K562 (cell line): ENCODE measurements at regions not wholly inside any gene's neighbourhood (a gene's known extent, or its start where the extent isn't known, plus 50 kb on each side); places are given as distances from the start of the nearest gene placed in this dataset.

Source experiments
- ATAC-seq: fragments of 200-7000 bp; cut with Tn5 transposase; 3 replicates; pipeline ENCODE4 v1.9.1; 2020; ENCODE audit warnings: moderate library complexity
- BruUV-seq: library from RNA; stranded (reverse); fragments of 400-500 nt; replicated peaks from 2 replicates; lab custom pipeline; 2021; lab: Mats Ljungman, UMichigan
- CTCF ChIA-PET: fragments of 300-600 bp; formaldehyde crosslinking; extraction: SDS; loops from one replicate; lab custom pipeline; 2021; ENCODE audit warnings: low intra/inter-chr PET ratio; lab: Yijun Ruan, JAX
- POLR2A ChIA-PET: fragments of 300-600, 350-650 bp; sonication (Branson Sonifier 250); formaldehyde crosslinking; extraction: SDS; loops from one replicate; lab custom pipeline; 2021; ENCODE audit warnings: antibody characterized with exemption, inconsistent platforms; lab: Yijun Ruan, JAX
- DNase-seq, 4 experiments: peaks; one replicate each; pipeline versions ENCODE4 v3.0.0 to v3.0.0-alpha.2; 2011 to 2018; ENCODE audit warnings: low spot score in 3 of 4, mixed read lengths in 3 of 4; ENCODE audit errors: extremely low read depth in 1 of 4
- FAIRE-seq: peaks from 2 replicates; lab custom pipeline; 2011; peaks lifted over from hg19 to GRCh38; lab: Jason Lieb, UNC
- H2AFZ ChIP-seq: 2 replicates; pipeline ENCODE4 v1.6.0; 2011; ENCODE audit warnings: low read depth, low read length, control low read depth, inconsistent platforms
- H3K27ac ChIP-seq: fragments of 200-600 bp; 3 replicates; pipeline ENCODE4 v1.8.0; 2011; ENCODE audit warnings: low read depth, mild to moderate bottlenecking, control low read depth, inconsistent platforms, low read length, moderate library complexity, mixed read lengths; ENCODE audit errors: extremely low read depth
- H3K27me3 ChIP-seq, 2 experiments: fragments of 300-600 bp in 1 of 2; 2 replicates in 1 of 2; 3 replicates in 1 of 2; pipeline versions ENCODE4 v1.6.0 to v1.8.0; 2011; ENCODE audit warnings: inconsistent platforms in 2 of 2, low read length in 2 of 2, mild to moderate bottlenecking in 1 of 2, mixed read lengths in 1 of 2, moderate library complexity in 1 of 2; ENCODE audit not compliant: control insufficient read depth in 2 of 2, insufficient read depth in 2 of 2
- H3K36me3 ChIP-seq: fragments of 300-600 bp; 3 replicates; pipeline ENCODE4 v1.8.0; 2011; ENCODE audit warnings: mild to moderate bottlenecking, low read length, inconsistent platforms; ENCODE audit not compliant: control insufficient read depth, insufficient read depth
- H3K4me1 ChIP-seq, 2 experiments: fragments of 200-600 bp in 1 of 2; replicated peaks in 1 of 2; 2 replicates in 1 of 2; 3 replicates in 1 of 2; pipeline versions ENCODE4 v1.5.1 to v1.8.0; 2011; ENCODE audit warnings: inconsistent platforms in 2 of 2, low read length in 2 of 2, mild to moderate bottlenecking in 1 of 2, mixed read lengths in 1 of 2, moderate library complexity in 1 of 2; ENCODE audit not compliant: control insufficient read depth in 2 of 2, insufficient read depth in 2 of 2
- H3K4me2 ChIP-seq: 2 replicates; pipeline ENCODE4 v1.6.1; 2011; ENCODE audit warnings: low read length, control low read depth, inconsistent platforms, mixed read lengths; ENCODE audit not compliant: insufficient read depth
- H3K4me3 ChIP-seq: fragments of 200-600 bp; sonication (generic), shearing (Covaris generic); 2 replicates; pipeline ENCODE4 v1.5.1; 2016; ENCODE audit warnings: control low read depth, inconsistent platforms
- H3K79me2 ChIP-seq: fragments of 200-600 bp; 3 replicates; pipeline ENCODE4 v1.8.0; 2011; ENCODE audit warnings: low read length, inconsistent platforms; ENCODE audit not compliant: control insufficient read depth, insufficient read depth
- H3K9ac ChIP-seq, 2 experiments: 2 replicates each; pipeline versions ENCODE4 v1.6.0 to v1.6.1; 2011; ENCODE audit warnings: low read depth in 2 of 2, low read length in 2 of 2, control low read depth in 1 of 2, inconsistent platforms in 1 of 2, mild to moderate bottlenecking in 1 of 2, mixed read lengths in 1 of 2; ENCODE audit not compliant: insufficient read depth in 1 of 2
- H3K9me1 ChIP-seq: one replicate; pipeline ENCODE4 v1.6.0; 2011; ENCODE audit warnings: inconsistent platforms, mild to moderate bottlenecking, low read length, moderate library complexity; ENCODE audit not compliant: control insufficient read depth, insufficient read depth
- H3K9me3 ChIP-seq: replicated peaks from 2 replicates; pipeline ENCODE4 v1.5.1; 2011; ENCODE audit warnings: low read depth, low read length, inconsistent platforms; ENCODE audit not compliant: control insufficient read depth, insufficient read depth
- H4K20me1 ChIP-seq: replicated peaks from 2 replicates; pipeline ENCODE4 v1.6.1; 2011; ENCODE audit warnings: low read length, inconsistent platforms, mixed read lengths; ENCODE audit not compliant: control insufficient read depth, insufficient read depth
- HDAC1 ChIP-seq, 2 experiments: fragments of 450-650 bp; IDR thresholded peaks; 2 replicates each; pipeline ENCODE4 v1.6.1; 2016 to 2017; ENCODE audit warnings: inconsistent platforms in 1 of 2, mild to moderate bottlenecking in 1 of 2, moderate library complexity in 1 of 2
- L3MBTL2 ChIP-seq: fragments of 450-650 bp; IDR thresholded peaks from 2 replicates; pipeline ENCODE4 v1.6.1; 2016; ENCODE audit warnings: mild to moderate bottlenecking, moderate library complexity
- ZNF609 ChIP-seq: sonication (generic); formaldehyde crosslinking; IDR thresholded peaks from 2 replicates; pipeline ENCODE4 v1.8.1; 2023; ENCODE audit warnings: missing genetic modification reagents, mild to moderate bottlenecking, borderline replicate concordance
- WGBS: fragments of 100-300 bp; shearing (Covaris generic); methylation state at CpG from one replicate; pipeline ENCODE4 v1.1.6; 2016; ENCODE audit warnings: low coverage, mixed read lengths; ENCODE audit not compliant: insufficient coverage; ENCODE audit errors: missing lambda C conversion rate; 5-methylcytosine and 5-hydroxymethylcytosine counted together
- in situ Hi-C: fragments of 300-500 bp; cut with MboI; formaldehyde crosslinking; loops from 4 replicates; pipeline ENCODE4 v1.15.0; 2018; ENCODE audit warnings: inconsistent platforms, mixed read lengths
- intact Hi-C: fragments of 100-400 bp; cut with micrococcal nuclease; formaldehyde crosslinking; loops from 2 replicates; pipeline ENCODE4 v1.14.2; 2022

DNA sequence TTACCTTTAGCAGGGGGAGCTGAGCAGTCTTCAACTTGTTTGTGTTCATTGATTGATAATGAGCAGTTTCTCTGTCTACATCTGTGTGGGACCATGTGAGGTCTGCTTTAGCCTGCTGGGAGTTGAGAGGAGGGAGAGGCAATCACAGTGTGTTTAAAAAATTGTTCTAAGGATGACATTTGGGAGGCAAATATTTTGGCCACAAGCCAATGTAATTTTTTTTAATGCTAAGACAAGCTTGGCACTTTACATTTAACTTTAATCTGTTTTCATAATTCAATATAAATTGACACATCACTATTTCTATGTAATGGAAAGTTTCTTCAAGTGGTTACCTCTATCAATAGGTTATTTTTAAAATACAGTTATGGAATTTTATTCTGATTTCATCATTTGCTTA, 55.9 kb upstream of the SEMA3A start (continued):
- no peak for TF ChIP-seq ZNF609
- TF ChIP-seq L3MBTL2 = no peak

DNA sequence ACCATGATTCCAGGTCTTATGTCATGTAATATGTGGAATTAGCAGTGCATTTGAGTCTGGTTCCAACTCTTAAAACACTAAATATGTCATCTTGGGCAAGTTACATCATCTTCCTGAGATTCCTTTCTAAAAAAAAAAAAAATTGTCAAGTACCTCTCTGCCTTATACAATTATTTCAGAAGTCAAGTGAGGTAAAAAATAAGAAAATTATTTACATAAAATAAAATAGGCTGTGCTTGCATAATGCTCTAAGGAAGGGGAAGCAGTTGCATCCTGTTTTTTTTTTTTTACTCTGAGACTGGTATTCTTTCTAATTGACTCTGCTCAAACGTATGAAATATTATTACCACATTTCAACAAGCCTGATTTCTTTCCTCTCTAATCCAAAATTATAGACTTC, 55.1 kb upstream of the SEMA3A start:
- POLR2A ChIA-PET = no interaction called here
- Histone ChIP-seq H3K9ac (no peak overlapping the region), H3K4me1 (no peaks in the 10 kb centered on the region), H2AFZ (no peak overlapping the region), H3K9me1 (no peaks in the 10 kb centered on the region), H4K20me1 (no peaks in the 10 kb centered on the region), H3K79me2 (no peaks in the 10 kb centered on the region), H3K36me3 (no peaks in the 10 kb centered on the region), H3K27me3 (no peaks in the 10 kb centered on the region), H3K4me3 (no peak overlapping the region), H3K27ac (no peak overlapping the region), H3K9me3 (0 out of 2 replicates have a peak, but pooled peaks cover 1% of the 10 kb centered on the region), H3K4me2 (no peak overlapping the region)
- TF ChIP-seq HDAC1 (IDR thresholded peaks at IDR 0.05) = no peak
- no TSS peak for BruUV-seq
- CTCF ChIA-PET = no interaction called here
- in situ Hi-C loops = no loop called here
- ATAC-seq (no peak), FAIRE-seq (no peak), DNase-seq (no peak)
- intact Hi-C loops = no loop called here
- 6% methylated on average over 1 of the region's 1 CpG for WGBS
